Right hindlimb (tissue), 1 donor: ENCODE measurements at regions not wholly inside any gene's neighbourhood (a gene's known extent, or its start where the extent isn't known, plus 50 kb on each side); places are given as distances from the start of the nearest gene placed in this dataset.
"Not testable (repeated sequence)": the region's sequence is repeated elsewhere in the genome, so short reads cannot be mapped to it uniquely, and the experiment has no call there.

Source experiments
- DNase-seq: peaks from one replicate; pipeline ENCODE4 v3.0.0-alpha.2; 2018

- DNase-seq = no peak
Measured at GRCh38 chr13:87986639-87987250, 315.6 kb downstream of the SLITRK5 start.

GRCh38 chr13:87998081-87998480 lies 326.9 kb downstream of the SLITRK5 start:
- DNase-seq = no peak

- no peak for DNase-seq
Measured at GRCh38 chr13:87999240-87999700, 328.1 kb downstream of the SLITRK5 start.

GRCh38 chr13:87999788-88000187 lies 328.6 kb downstream of the SLITRK5 start:
- no peak for DNase-seq

- DNase-seq = no peak
Measured at GRCh38 chr13:88000239-88000638, 329.1 kb downstream of the SLITRK5 start.

GRCh38 chr13:88000787-88001186 lies 329.6 kb downstream of the SLITRK5 start:
- no peak for DNase-seq

GRCh38 chr13:88005188-88005587 lies 334.0 kb downstream of the SLITRK5 start:
- DNase-seq = peak; percentile 16

GRCh38 chr13:88014527-88014926 lies 343.4 kb downstream of the SLITRK5 start:
- DNase-seq = no peak

- no peak for DNase-seq
Measured at GRCh38 chr13:88022431-88023208, 351.4 kb downstream of the SLITRK5 start.

- DNase-seq = no peak
Measured at GRCh38 chr13:88026241-88026640, 355.1 kb downstream of the SLITRK5 start.

GRCh38 chr13:88031980-88032559 lies 360.9 kb downstream of the SLITRK5 start:
- no peak for DNase-seq

- DNase-seq = not testable (repeated sequence)
Measured at GRCh38 chr13:88036205-88036604, 365.0 kb downstream of the SLITRK5 start.

GRCh38 chr13:88042489-88042888 lies 371.3 kb downstream of the SLITRK5 start:
- DNase-seq = no peak

- no peak for DNase-seq
Measured at GRCh38 chr13:88051746-88052482, 380.7 kb downstream of the SLITRK5 start.

GRCh38 chr13:88063741-88064140 lies 392.6 kb downstream of the SLITRK5 start:
- DNase-seq = no peak

- DNase-seq = no peak
Measured at GRCh38 chr13:88066847-88067246, 395.7 kb downstream of the SLITRK5 start.

- no peak for DNase-seq
Measured at GRCh38 chr13:88068316-88068715, 397.1 kb downstream of the SLITRK5 start.

GRCh38 chr13:88068975-88069374 lies 397.8 kb downstream of the SLITRK5 start:
- DNase-seq = no peak

GRCh38 chr13:88071371-88071770 lies 400.2 kb downstream of the SLITRK5 start:
- DNase-seq = no peak

- DNase-seq = peak; percentile 21
Measured at GRCh38 chr13:88074794-88075510, 403.8 kb downstream of the SLITRK5 start.

- no peak for DNase-seq
Measured at GRCh38 chr13:88085036-88085435, 413.9 kb downstream of the SLITRK5 start.

GRCh38 chr13:88086577-88086976 lies 415.4 kb downstream of the SLITRK5 start:
- DNase-seq = no peak

- DNase-seq = no peak
Measured at GRCh38 chr13:88097541-88097940, 426.4 kb downstream of the SLITRK5 start.
